Neural cell (in vitro differentiated cells): ENCODE measurements at regions not wholly inside any gene's neighbourhood (a gene's known extent, or its start where the extent isn't known, plus 50 kb on each side); places are given as distances from the start of the nearest gene placed in this dataset.

Source experiments
- H2AFZ ChIP-seq: fragments of 200-600, 300-800 bp; sonication (generic), shearing (Covaris generic); 2 replicates; pipeline ENCODE4 v1.6.0; 2014; ENCODE audit warnings: low read depth, mild to moderate bottlenecking, antibody characterized with exemption, low read length, moderate library complexity
- H3F3A ChIP-seq: fragments of 200-600 bp; shearing (Covaris generic); 2 replicates; pipeline ENCODE4 v1.6.1; 2016; ENCODE audit warnings: mild to moderate bottlenecking, moderate library complexity, mixed read lengths, antibody characterized with exemption, low read length; ENCODE audit not compliant: insufficient read depth, poor library complexity, severe bottlenecking
- H3K27ac ChIP-seq: fragments of 200-600, 300-800 bp; sonication (generic), shearing (Covaris generic); 2 replicates; pipeline ENCODE4 v1.5.1; 2014; ENCODE audit warnings: mild to moderate bottlenecking, low read length, moderate library complexity
- H3K27me3 ChIP-seq: fragments of 300-800, 200-600 bp; sonication (generic), shearing (Covaris generic); 2 replicates; pipeline ENCODE4 v1.6.0; 2014; ENCODE audit warnings: mild to moderate bottlenecking, low read depth, low read length, moderate library complexity; ENCODE audit not compliant: insufficient read depth
- H3K36me3 ChIP-seq: fragments of 300-800, 200-600 bp; sonication (generic), shearing (Covaris generic); 2 replicates; pipeline ENCODE4 v1.5.1; 2014; ENCODE audit warnings: mild to moderate bottlenecking, antibody characterized with exemption, low read length, moderate library complexity; ENCODE audit not compliant: insufficient read depth
- H3K4me2 ChIP-seq: fragments of 300-800, 200-600 bp; sonication (generic), shearing (Covaris generic); 2 replicates; pipeline ENCODE4 v1.6.0; 2014; ENCODE audit warnings: mild to moderate bottlenecking, low read length
- H3K4me3 ChIP-seq: fragments of 300-800, 200-600 bp; sonication (generic), shearing (Covaris generic); 2 replicates; pipeline ENCODE4 v1.5.1; 2014; ENCODE audit warnings: mild to moderate bottlenecking, low read length, moderate library complexity
- H3K79me2 ChIP-seq: fragments of 200-600 bp; shearing (Covaris generic); replicated peaks from 2 replicates; pipeline ENCODE4 v1.6.0; 2014; ENCODE audit warnings: mild to moderate bottlenecking, low read length, moderate library complexity; ENCODE audit not compliant: insufficient read depth
- H3K9ac ChIP-seq: fragments of 300-800, 200-600 bp; sonication (generic), shearing (Covaris generic); 2 replicates; pipeline ENCODE4 v1.6.1; 2016; ENCODE audit warnings: mild to moderate bottlenecking, low read length, mixed read lengths
- H3K9me2 ChIP-seq: fragments of 200-600 bp; shearing (Covaris generic); 2 replicates; pipeline ENCODE4 v1.6.1; 2016; ENCODE audit warnings: mild to moderate bottlenecking, low read length, mixed read lengths; ENCODE audit not compliant: insufficient read depth
- H3K9me3 ChIP-seq: fragments of 200-600, 300-800 bp; sonication (generic), shearing (Covaris generic); 2 replicates; pipeline ENCODE4 v1.6.1; 2016; ENCODE audit warnings: mild to moderate bottlenecking, mixed run types, low read length, moderate library complexity, mixed read lengths
- H4K20me1 ChIP-seq: fragments of 200-600 bp; shearing (Covaris generic); 2 replicates; pipeline ENCODE4 v1.6.1; 2016; ENCODE audit warnings: mild to moderate bottlenecking, mixed run types; ENCODE audit not compliant: insufficient read depth
- CTCF ChIP-seq: fragments of 450-650 bp; IDR thresholded peaks from 2 replicates; pipeline ENCODE4 v1.5.1; 2014; ENCODE audit warnings: antibody characterized with exemption, mild to moderate bottlenecking, moderate library complexity; ENCODE audit not compliant: poor library complexity, severe bottlenecking
- EP300 ChIP-seq: fragments of 450-650 bp; conservative IDR thresholded peaks from 2 replicates; pipeline ENCODE4 v1.6.1; 2014; ENCODE audit warnings: antibody characterized with exemption, mild to moderate bottlenecking, moderate library complexity; ENCODE audit not compliant: poor library complexity, severe bottlenecking
- EZH2 ChIP-seq: fragments of 200-600, 300-800 bp; shearing (Covaris generic), sonication (generic); IDR thresholded peaks from 2 replicates; pipeline ENCODE4 v1.6.1; 2014; ENCODE audit warnings: antibody characterized with exemption, low read length, borderline replicate concordance, mild to moderate bottlenecking; ENCODE audit not compliant: insufficient read depth, poor library complexity, severe bottlenecking
- MXI1 ChIP-seq: fragments of 450-650 bp; conservative IDR thresholded peaks from 2 replicates; pipeline ENCODE4 v1.6.1; 2014; ENCODE audit warnings: antibody characterized with exemption, mild to moderate bottlenecking; ENCODE audit not compliant: poor library complexity, severe bottlenecking
- POLR2AphosphoS5 ChIP-seq: IDR thresholded peaks from 2 replicates; pipeline ENCODE4 v1.6.1; 2012
- RAD21 ChIP-seq: fragments of 450-650 bp; conservative IDR thresholded peaks from 2 replicates; pipeline ENCODE4 v1.6.1; 2014; ENCODE audit warnings: antibody characterized with exemption, mild to moderate bottlenecking, moderate library complexity
- SMC3 ChIP-seq: fragments of 450-650 bp; conservative IDR thresholded peaks from 2 replicates; pipeline ENCODE4 v1.6.1; 2014; ENCODE audit warnings: antibody characterized with exemption, mild to moderate bottlenecking, moderate library complexity; ENCODE audit not compliant: poor library complexity
- TAF1 ChIP-seq: IDR thresholded peaks from 2 replicates; pipeline ENCODE4 v1.6.1; 2012; ENCODE audit warnings: low read depth
- TF ChIP-seq, protein P1 (sequence below): IDR thresholded peaks from 2 replicates; pipeline ENCODE4 v1.6.1; 2012; ENCODE audit warnings: borderline replicate concordance

- no peak overlapping the region for H3K4me3 ChIP-seq
- H3K9ac ChIP-seq: no peak overlapping the region
- no peak overlapping the region for H3K27ac ChIP-seq
- H3K27me3 ChIP-seq: no peaks in the 10 kb centered on the region
- TF ChIP-seq POLR2AphosphoS5 (no peak), MXI1 (no peak), SMC3 (no peak), TAF1 (no peak), EZH2 (no peak), RAD21 (no peak), CTCF (no peak), EP300 (no peak)
- TF ChIP-seq, protein P1, sequence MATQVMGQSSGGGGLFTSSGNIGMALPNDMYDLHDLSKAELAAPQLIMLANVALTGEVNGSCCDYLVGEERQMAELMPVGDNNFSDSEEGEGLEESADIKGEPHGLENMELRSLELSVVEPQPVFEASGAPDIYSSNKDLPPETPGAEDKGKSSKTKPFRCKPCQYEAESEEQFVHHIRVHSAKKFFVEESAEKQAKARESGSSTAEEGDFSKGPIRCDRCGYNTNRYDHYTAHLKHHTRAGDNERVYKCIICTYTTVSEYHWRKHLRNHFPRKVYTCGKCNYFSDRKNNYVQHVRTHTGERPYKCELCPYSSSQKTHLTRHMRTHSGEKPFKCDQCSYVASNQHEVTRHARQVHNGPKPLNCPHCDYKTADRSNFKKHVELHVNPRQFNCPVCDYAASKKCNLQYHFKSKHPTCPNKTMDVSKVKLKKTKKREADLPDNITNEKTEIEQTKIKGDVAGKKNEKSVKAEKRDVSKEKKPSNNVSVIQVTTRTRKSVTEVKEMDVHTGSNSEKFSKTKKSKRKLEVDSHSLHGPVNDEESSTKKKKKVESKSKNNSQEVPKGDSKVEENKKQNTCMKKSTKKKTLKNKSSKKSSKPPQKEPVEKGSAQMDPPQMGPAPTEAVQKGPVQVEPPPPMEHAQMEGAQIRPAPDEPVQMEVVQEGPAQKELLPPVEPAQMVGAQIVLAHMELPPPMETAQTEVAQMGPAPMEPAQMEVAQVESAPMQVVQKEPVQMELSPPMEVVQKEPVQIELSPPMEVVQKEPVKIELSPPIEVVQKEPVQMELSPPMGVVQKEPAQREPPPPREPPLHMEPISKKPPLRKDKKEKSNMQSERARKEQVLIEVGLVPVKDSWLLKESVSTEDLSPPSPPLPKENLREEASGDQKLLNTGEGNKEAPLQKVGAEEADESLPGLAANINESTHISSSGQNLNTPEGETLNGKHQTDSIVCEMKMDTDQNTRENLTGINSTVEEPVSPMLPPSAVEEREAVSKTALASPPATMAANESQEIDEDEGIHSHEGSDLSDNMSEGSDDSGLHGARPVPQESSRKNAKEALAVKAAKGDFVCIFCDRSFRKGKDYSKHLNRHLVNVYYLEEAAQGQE: no peak
- H3F3A ChIP-seq: no peaks in the 10 kb centered on the region
- no peaks in the 10 kb centered on the region for H3K36me3 ChIP-seq
- H3K9me3 ChIP-seq: no peaks in the 10 kb centered on the region
- H4K20me1 ChIP-seq: no peaks in the 10 kb centered on the region
- no peak overlapping the region for H3K4me2 ChIP-seq
- no peaks in the 10 kb centered on the region for H3K9me2 ChIP-seq
- H3K79me2 ChIP-seq: no peaks in the 10 kb centered on the region
- no peak overlapping the region for H2AFZ ChIP-seq
These were observed 61.6 kb upstream of the GPR174 start for GRCh38 chrX:79082899-79083298.

DNA sequence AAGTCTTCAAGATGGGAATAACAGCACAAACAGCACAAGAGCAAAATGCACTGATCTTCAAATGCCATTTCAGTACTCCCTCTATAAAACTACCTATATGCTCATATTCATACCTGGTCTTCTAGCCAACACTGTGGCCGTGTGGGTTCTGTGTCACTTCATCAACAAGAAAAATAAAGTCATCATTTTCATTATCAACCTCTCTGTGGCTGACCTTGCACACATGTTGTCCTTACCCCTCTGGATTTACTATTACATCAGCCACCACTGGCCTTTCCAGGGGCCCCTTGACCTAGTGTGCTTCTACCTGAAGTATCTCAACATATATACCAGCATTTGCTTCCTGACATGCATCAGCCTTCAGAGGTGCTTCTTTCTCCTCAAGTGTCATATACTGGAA is 59.6 kb upstream of the GPR174 start:
- Histone ChIP-seq H3K9me2 (no peaks in the 10 kb centered on the region), H3K27me3 (no peaks in the 10 kb centered on the region), H3K27ac (no peak overlapping the region), H3K36me3 (no peaks in the 10 kb centered on the region), H4K20me1 (no peaks in the 10 kb centered on the region), H3K4me3 (no peak overlapping the region), H3K4me2 (no peak overlapping the region), H3K9ac (no peak overlapping the region), H3K9me3 (no peaks in the 10 kb centered on the region), H2AFZ (no peak overlapping the region), H3K79me2 (no peaks in the 10 kb centered on the region), H3F3A (no peaks in the 10 kb centered on the region)
- TF ChIP-seq, protein P1: no peak
- TF ChIP-seq EP300 (no peak), CTCF (no peak), POLR2AphosphoS5 (no peak), RAD21 (no peak), TAF1 (no peak), SMC3 (no peak), MXI1 (no peak), EZH2 (no peak)
